ENCODE measurements at regions not wholly inside any gene's neighbourhood (a gene's known extent, or its start where the extent isn't known, plus 50 kb on each side); places are given as distances from the start of the nearest gene placed in this dataset.

DNA sequence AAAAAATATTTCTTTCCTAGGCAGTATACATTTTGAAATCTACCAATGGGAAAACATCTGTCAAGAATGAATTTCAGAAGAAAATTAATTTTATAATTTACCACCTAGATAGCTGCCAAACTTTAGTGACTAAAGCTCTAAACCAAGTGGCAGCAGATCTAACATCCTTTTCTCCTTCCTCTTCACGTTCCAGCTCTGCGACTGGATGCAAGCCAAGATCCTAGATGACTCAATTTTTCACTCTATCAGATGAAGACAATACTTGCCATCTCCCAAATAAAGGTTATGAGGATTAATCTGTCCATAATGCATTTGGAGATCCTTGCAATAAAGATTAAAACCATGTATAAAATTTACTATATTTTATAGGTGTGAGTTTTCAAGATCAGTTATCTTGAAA is 66.7 kb upstream of the MIR17HG start:
- DNase-seq: no peak

DNA sequence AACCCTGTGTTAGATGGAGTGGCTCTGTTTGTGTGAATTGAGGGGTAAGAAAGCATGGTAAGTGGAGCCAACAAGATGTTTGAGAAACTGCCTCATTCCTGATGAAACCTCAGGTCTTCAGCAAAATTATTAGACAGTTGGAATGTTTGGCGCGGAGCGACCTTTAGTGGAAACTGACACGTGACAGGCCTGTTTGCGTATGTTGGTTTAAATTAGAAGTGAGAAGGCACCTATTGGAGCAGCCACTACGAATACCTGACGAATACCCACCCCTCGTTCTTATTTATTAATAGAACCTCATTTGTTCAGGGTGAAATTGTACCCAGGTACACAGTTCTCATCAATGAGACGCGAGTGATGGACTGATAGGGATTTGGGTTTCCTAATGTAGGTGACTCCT is 63.2 kb upstream of the MIR17HG start:
- DNase-seq: no peak

GRCh38 chr13:91286317-91286716 is 61.2 kb upstream of the MIR17HG start:
- no peak for DNase-seq

- DNase-seq: no peak
Observed at GRCh38 chr13:91291078-91291477, 56.4 kb upstream of the MIR17HG start.

DNA sequence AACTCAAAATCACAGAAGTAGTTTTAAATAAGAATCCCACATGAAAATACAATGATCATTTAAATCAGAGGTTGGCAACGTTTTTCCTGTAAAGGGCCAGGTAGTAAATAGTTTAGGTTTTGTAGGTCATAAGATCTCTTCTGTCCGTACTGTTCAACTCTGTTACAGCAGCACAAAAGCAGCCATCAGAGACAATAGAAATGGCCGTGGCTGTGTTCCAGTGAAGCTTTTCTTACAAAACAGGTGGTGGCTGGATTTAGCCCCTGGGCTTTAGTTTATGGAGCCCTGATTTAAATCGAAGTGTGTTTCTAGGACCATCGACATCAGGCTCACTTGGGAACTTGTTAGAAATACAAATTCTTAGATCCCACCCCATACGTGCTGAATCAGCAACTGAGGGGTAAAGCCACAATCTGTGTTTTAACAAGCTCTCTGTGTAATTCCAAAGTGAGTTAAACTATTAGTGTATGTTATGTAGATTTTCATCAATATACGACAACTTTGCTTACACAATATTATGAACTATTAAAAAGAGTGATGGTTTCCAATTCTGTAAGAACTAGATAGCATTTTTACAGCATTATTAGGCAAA is 54.8 kb upstream of the MIR17HG start:
- no peak for DNase-seq

DNA sequence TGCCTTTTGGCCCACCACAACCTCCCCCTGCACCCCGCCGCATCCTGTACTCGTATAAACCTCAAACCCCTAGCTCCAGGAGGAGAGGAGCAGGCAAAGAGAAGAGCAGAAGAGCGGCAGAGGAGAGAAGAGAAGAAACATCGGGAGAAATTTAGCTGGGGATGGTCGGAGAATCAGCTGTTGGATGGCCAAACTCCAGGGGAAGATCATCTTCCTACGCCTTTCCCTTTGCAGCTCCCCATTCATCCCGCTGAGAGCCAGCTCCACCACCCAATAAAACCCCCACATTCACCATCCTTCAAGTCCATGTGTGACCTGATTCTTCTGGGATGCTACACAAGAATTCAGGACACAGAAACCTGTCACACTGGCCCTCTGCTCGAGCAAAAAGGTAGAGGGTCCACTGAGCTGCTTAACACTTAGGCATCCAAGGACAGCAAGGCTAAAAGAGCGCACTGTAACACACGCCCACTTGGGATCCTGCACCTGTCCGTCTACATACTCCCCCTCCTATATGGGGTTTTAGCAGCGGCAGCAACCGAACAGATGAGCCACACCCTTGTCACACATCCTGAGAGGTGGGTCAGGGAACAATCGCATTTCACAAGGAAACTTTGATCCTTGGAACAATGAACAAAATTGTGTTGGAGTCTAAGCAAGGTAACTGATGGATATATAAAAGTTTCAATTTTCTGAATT is 51.6 kb upstream of the MIR17HG start:
- DNase-seq: no peak

GRCh38 chr13:91297503-91297902 is 50.0 kb upstream of the MIR17HG start:
- no peak for DNase-seq

Data from DMS79 treated with DMSO at 0.1 percent for 48 hours (cell line).